Astrocyte of the cerebellum (primary cell): ENCODE measurements at regions not wholly inside any gene's neighbourhood (a gene's known extent, or its start where the extent isn't known, plus 50 kb on each side); places are given as distances from the start of the nearest gene placed in this dataset.
"Not testable (repeated sequence)": the region's sequence is repeated elsewhere in the genome, so short reads cannot be mapped to it uniquely, and the experiment has no call there.

ENCODE experiments used
- DNase-seq: peaks from one replicate; pipeline ENCODE4 v3.0.0-alpha.2; 2011; ENCODE audit warnings: low read depth
- H3K4me3 ChIP-seq: 2 replicates; pipeline ENCODE4 v1.5.1; 2011; ENCODE audit warnings: mild to moderate bottlenecking, low read depth, low read length, moderate library complexity
- in situ Hi-C: cut with HindIII; loops from 2 replicates; pipeline ENCODE4 v1.10.0; 2017; ENCODE audit warnings: low sequenced_read_pairs
- TF ChIP-seq, protein P1 (sequence below): IDR thresholded peaks from 2 replicates; pipeline ENCODE4 v1.5.1; 2012; ENCODE audit warnings: low read length, low read depth, moderate library complexity, mild to moderate bottlenecking; ENCODE audit errors: missing control alignments

DNA sequence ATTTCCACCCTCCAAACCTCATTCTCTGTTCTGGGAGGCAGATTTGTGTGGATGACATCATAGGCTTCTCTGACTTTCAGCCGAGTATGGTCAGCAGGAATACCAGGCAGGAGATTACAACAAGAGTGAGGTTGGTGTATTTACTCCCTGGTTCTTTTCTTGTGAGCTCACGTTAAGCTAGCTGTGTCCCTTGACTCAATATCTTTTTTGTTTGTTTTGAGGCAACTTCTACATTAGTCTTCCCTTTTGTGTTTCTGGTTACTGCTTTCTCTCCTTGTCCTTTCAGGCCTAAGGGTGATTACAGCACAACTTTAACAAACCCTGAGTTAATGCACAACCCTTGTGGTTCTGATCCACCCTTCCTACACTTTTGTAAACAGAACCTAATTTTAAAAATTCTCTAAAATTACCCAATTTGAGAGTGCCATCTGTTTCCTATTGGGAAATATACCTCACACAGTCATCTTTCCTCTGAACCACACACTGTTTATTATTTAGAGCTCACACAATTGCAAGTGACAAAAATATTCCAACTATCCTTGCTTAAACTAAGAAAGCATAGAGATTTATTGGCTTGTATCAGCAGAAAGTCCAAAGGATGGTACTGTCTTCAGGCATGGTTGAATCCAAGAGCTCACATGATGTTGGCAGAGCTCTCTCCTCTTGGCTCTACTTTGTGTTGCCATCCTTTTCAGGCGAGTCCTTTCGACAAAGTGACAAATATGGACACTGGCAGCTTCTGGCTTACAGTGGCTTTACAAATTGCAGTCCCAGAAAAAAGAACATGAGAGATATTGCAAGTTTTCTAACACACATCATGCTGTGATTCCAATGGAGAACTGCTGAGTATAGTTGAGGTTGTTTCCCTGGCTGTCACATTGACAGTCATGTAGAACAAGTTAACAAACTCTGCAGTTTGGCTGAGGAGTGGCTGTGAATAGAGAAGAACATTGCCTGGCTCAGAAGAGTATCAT lies 150.5 kb upstream of the DDIT4L start:
- DNase-seq, result no peak
- TF ChIP-seq, protein P1, sequence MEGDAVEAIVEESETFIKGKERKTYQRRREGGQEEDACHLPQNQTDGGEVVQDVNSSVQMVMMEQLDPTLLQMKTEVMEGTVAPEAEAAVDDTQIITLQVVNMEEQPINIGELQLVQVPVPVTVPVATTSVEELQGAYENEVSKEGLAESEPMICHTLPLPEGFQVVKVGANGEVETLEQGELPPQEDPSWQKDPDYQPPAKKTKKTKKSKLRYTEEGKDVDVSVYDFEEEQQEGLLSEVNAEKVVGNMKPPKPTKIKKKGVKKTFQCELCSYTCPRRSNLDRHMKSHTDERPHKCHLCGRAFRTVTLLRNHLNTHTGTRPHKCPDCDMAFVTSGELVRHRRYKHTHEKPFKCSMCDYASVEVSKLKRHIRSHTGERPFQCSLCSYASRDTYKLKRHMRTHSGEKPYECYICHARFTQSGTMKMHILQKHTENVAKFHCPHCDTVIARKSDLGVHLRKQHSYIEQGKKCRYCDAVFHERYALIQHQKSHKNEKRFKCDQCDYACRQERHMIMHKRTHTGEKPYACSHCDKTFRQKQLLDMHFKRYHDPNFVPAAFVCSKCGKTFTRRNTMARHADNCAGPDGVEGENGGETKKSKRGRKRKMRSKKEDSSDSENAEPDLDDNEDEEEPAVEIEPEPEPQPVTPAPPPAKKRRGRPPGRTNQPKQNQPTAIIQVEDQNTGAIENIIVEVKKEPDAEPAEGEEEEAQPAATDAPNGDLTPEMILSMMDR, result no peak
- no peak overlapping the region for H3K4me3 ChIP-seq
- in situ Hi-C loops, result no loop called here

DNA sequence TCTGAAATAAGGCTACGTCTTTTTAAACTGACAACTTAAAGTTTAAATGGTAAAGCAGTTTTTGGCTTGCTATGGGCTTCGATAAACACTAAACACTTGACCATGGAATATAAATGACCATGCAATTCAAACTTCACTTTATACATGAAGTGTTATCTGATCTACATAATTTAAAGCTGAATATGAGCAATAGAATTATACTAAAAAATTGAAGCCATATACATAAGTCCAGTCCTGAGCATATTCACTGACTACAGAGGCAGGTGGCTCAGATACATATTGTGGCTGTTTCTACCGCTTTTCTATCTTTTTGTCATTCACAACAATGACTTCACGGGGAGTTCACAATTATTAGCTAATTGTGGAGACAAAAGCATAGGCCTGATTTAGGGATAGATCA lies 149.6 kb upstream of the DDIT4L start:
- TF ChIP-seq, protein P1, result no peak
- no peak overlapping the region for H3K4me3 ChIP-seq
- DNase-seq, result no peak
- in situ Hi-C loops, result no loop called here

DNA sequence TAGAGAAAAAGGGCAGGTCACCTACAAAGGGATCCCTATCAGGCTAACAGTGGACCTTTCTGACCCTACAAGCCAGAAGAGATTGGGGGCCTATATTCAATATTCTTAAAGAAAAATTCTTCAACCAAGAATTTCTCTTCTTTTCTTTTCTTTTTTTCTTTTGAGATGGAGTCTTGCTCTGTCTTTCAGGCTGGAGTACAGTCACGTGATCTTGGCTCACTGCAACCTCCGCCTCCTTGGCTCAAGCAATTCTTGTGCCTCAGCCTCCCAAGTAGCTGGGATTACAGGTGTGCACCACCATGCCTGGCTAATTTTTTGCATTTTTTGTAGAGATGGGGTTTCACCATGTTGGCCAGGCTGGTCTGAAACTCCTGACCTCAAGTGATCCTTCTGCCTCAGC lies 143.2 kb upstream of the DDIT4L start:
- DNase-seq, H3K4me3 ChIP-seq, in situ Hi-C loops: not testable (repeated sequence)

DNA sequence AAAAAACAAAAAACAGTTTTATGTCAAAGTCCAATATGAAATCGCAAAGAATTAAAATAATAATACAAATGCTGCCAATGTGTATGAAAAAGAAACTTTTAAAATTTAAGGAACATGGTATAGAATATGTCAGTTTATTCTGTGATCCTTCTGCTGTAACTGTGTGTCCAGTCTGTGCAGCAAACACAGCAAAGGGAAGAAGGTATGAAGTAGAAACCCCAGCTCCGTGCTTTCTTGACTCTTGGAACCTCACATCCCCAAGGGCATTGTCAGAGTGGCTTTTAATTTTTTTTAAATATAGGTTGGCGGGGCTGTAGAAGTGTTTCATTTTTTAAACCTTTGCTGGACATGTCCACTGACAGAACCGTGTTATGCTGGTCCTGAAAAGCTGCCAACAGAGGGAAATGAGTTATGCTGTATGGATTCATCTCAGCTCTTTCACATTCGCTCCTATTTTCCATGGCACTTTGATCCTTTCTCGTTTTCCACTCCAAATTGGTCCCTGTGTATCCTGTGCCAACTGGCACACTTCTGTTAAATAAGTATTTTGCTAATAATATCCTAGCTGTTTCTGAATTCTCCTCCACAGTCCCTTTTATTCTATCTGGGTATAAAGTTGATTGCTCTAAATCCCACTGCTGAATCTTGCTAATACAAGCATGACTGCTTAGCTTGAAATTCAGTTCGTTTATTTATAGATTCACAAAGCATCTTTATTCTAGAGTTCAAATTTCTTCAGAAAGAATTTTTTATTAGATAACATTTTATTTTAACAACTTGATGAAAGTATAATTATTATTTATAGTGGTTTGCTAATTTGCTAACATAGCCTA lies 127.0 kb upstream of the DDIT4L start:
- DNase-seq, result no peak
- H3K4me3 ChIP-seq, result no peak overlapping the region
- in situ Hi-C loops, result no loop called here
- TF ChIP-seq, protein P1, result no peak

DNA sequence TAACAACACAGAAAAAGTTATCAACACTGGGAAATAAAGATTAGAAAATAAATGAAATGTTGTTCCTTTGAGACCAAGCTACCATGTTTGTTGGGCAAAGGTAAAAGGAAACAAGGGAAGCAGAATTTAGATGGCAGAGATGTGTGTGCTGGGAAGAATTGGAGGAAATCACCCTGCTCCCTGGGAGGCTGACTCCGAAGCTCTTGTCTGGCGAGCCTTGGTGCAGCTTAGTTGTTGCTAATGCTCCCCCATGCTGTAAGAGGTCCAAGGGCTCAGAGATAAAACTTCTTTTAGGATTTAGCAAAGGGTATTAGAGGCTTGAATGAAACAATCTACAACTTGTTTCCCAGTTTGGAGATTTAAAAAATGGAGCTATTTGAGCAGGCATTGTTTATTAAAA lies 123.8 kb upstream of the DDIT4L start:
- TF ChIP-seq, protein P1, result no peak
- in situ Hi-C loops, result no loop called here
- no peak for DNase-seq
- H3K4me3 ChIP-seq, result no peak overlapping the region

DNA sequence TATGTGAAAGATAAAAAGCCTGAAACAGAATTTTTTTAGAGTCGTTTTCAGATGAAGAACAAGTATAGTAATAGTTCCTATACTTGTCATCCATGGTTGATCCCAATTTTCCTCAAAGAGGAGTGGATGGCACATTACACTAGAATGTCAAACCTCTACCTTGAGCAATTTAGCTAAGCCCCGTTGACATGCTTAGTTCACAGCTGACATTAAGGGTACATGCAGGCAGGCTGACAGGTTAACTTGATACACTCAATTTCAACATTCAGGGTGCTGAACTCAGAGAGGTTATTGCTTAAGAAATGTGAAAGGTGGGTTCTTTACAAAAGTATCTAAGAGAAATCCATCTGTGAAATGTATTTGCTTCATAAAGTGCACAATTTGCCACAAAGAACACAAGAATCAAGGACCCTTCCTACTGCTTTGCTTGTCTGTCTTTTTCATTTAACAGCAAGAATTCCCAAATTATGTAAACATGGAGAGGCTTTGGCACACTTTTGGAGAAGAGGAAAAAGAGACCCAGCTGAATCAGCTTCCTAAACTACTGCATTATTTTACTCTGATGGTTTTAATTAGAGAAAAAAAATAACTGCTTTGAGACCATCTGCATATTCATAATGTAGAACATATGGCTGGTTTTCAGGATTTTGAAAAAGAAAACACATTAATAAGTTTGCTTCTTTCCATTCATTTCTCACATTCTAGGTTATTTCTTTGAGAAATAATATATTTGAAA lies 122.5 kb upstream of the DDIT4L start:
- TF ChIP-seq, protein P1, result no peak

More for the DNA sequence above, 122.5 kb upstream of the DDIT4L start:
- in situ Hi-C loops, result no loop called here
- H3K4me3 ChIP-seq, result no peak overlapping the region
- no peak for DNase-seq
